ENCODE measurements at regions not wholly inside any gene's neighbourhood (a gene's known extent, or its start where the extent isn't known, plus 50 kb on each side); places are given as distances from the start of the nearest gene placed in this dataset.
A peak's percentile ranks its signal among the peaks of the same experiment; 100 is the strongest.

- intact Hi-C loops (cut with DNase I) = no loop called here
- DNase-seq (ENCODE audit: low spot score in 2 of 2) = no peak
- Histone ChIP-seq H3K4me1 (peaks cover 4 to 13% of the 10 kb centered on the region in 2 donors), H3K4me3 (no peak overlapping the region), H3K36me3 (no peaks in the 10 kb centered on the region), H3K9me3 (no peaks in the 10 kb centered on the region), H3K27me3 (no peaks in the 10 kb centered on the region), H3K27ac (peak overlapping the region in 1 of 2 donors; percentile 15)
- no peak for TF ChIP-seq CTCF (IDR thresholded peaks at IDR 0.05)
Measured at GRCh38 chr22:27637604-27638003, 164.0 kb downstream of the MN1 start.

DNA sequence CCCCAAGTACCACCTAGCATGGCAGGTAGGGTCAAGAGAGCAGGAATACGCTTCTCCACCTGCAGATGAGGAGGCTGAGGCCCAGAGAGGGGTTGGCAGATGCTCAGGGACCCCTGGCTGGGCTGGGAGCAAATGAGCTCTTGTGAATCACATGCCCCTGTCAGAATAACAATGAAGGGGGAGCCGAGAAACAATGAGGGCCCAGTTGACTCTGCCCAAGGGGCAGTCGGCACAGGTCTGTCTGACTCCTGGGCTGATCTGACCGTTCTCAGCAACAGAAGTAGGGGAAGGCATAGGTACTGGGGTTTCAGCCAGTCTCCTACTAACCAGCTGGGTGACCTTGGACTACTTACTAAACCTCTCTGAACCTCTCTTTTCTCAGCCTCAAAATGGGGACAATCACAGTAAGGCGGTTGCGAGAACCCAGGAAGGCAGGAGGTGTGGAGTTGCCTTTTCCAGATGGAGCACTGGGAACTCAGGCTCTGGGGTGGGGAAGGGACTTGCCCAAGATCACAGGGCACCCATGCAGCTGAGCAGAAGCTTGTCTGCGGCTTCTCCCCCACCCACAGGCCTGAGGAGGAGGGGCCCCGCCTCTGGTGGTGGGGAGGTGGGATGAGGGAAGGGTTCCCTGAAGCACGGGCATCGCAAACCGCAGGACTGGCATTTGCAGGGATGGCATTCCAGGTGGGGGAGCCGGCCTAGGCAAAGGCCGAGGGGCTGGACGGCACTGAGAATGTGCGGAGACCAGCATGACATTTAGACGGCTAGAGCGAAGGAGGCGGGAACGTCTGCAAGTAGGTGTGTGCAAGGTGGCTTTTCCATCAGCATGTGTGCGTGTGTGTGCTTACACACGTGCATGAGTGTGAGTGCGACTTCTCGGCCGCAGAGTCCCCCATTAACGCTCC, 163.0 kb downstream of the MN1 start:
- no peak for DNase-seq (ENCODE audit: low spot score in 2 of 2)
- no peaks in the 10 kb centered on the region for H3K9me3 ChIP-seq
- intact Hi-C loops (cut with DNase I) = no loop called here
- no peak for TF ChIP-seq CTCF (IDR thresholded peaks at IDR 0.05)
- H3K4me1 ChIP-seq = peaks cover 4 to 13% of the 10 kb centered on the region in 2 donors
- H3K27ac ChIP-seq = no peak overlapping the region
- no peak overlapping the region for H3K4me3 ChIP-seq
- no peaks in the 10 kb centered on the region for H3K27me3 ChIP-seq
- no peaks in the 10 kb centered on the region for H3K36me3 ChIP-seq

GRCh38 chr22:27639248-27640086, 162.1 kb downstream of the MN1 start:
- no peaks in the 10 kb centered on the region for H3K9me3 ChIP-seq
- no peak for DNase-seq (ENCODE audit: low spot score in 2 of 2)
- H3K27me3 ChIP-seq = no peaks in the 10 kb centered on the region
- H3K4me1 ChIP-seq = peaks cover 4 to 13% of the 10 kb centered on the region in 2 donors
- no peaks in the 10 kb centered on the region for H3K36me3 ChIP-seq
- H3K4me3 ChIP-seq = no peak overlapping the region
- no peak overlapping the region for H3K27ac ChIP-seq
- TF ChIP-seq CTCF (IDR thresholded peaks at IDR 0.05) = no peak
- intact Hi-C loops (cut with DNase I) = no loop called here

- intact Hi-C loops (cut with DNase I) = no loop called here
Measured at GRCh38 chr22:27641049-27641795, 160.3 kb downstream of the MN1 start.

More at GRCh38 chr22:27641049-27641795, 160.3 kb downstream of the MN1 start:
- H3K9me3 ChIP-seq = no peaks in the 10 kb centered on the region
- no peaks in the 10 kb centered on the region for H3K36me3 ChIP-seq
- no peak for DNase-seq (ENCODE audit: low spot score in 2 of 2)
- H3K27ac ChIP-seq = no peak overlapping the region
- H3K4me3 ChIP-seq = no peak overlapping the region
- H3K4me1 ChIP-seq = peaks cover 4 to 13% of the 10 kb centered on the region in 2 donors
- no peaks in the 10 kb centered on the region for H3K27me3 ChIP-seq
- no peak for TF ChIP-seq CTCF (IDR thresholded peaks at IDR 0.05)
